ENCODE measurements at regions not wholly inside any gene's neighbourhood (a gene's known extent, or its start where the extent isn't known, plus 50 kb on each side); places are given as distances from the start of the nearest gene placed in this dataset.
"Not testable (repeated sequence)": the region's sequence is repeated elsewhere in the genome, so short reads cannot be mapped to it uniquely, and the experiment has no call there.

DNA sequence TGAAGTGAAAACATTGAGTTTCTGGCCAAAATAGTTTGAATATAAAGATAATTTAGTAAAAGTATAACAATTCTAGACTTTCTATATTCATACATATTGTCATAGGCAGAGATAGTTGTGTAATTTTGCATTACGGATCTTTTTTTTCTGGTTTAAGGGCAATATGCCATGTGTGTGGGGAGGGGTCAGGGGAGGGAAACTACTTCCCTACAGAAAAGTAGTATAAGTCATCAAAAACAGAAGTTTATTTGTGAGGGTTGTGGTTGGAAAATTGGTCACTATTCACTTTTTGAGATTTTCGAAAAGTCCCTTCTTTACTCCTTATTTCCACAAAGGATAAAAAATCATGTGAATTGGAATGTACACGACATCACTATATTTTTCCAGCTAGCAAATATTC, 288.2 kb upstream of the PREP start:
- no peak for DNase-seq (ENCODE audit: low read depth)
- TF ChIP-seq, protein P1, sequence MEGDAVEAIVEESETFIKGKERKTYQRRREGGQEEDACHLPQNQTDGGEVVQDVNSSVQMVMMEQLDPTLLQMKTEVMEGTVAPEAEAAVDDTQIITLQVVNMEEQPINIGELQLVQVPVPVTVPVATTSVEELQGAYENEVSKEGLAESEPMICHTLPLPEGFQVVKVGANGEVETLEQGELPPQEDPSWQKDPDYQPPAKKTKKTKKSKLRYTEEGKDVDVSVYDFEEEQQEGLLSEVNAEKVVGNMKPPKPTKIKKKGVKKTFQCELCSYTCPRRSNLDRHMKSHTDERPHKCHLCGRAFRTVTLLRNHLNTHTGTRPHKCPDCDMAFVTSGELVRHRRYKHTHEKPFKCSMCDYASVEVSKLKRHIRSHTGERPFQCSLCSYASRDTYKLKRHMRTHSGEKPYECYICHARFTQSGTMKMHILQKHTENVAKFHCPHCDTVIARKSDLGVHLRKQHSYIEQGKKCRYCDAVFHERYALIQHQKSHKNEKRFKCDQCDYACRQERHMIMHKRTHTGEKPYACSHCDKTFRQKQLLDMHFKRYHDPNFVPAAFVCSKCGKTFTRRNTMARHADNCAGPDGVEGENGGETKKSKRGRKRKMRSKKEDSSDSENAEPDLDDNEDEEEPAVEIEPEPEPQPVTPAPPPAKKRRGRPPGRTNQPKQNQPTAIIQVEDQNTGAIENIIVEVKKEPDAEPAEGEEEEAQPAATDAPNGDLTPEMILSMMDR (IDR thresholded peaks at IDR 0.05; ENCODE audit: low read length, missing control alignments): no peak
- no peak overlapping the region for H3K4me3 ChIP-seq (replicated peaks; ENCODE audit: low read depth, low read length)

DNA sequence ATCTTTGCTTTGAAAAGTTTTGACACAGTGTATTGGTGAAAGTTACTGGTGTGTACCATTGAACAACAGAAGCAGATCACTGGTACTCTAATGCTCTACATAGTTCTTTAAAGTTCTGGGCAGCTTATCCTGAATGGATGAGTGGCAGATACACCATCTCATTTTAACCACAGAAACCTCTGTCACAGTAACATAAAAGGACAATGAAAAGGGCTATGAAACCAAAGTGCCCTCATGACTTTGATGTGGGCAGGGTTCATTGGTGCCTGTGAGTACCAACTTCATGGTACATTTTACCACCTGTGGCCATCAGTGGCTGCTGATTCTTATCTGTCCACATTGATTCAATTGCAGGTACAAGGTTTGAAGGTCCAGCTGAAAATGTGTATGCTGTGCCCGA, 285.7 kb upstream of the PREP start:
- TF ChIP-seq, protein P1 (IDR thresholded peaks at IDR 0.05; ENCODE audit: low read length, missing control alignments): no peak
- no peak for DNase-seq (ENCODE audit: low read depth)
- H3K4me3 ChIP-seq (replicated peaks; ENCODE audit: low read depth, low read length): no peak overlapping the region

DNA sequence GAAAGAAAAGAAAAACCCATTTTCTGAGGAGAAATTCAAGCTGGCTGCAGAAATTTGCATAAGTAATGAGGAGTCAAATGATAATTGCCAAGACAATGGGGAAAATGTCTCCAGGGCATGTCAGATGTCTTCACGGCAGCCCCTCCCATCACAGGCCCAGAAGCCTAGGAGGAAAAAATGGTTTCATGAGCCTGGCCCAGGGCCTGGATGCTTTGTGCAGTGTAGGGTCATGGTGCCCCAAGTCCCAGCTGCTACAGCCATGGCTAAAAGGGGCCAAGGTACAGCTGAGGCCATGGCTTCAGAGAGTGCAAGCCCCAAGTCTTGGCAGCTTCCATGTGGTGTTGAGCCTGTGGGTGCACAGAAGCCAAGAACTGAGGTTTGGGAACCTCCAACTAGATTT, 283.9 kb upstream of the PREP start:
- not testable (repeated sequence) for DNase-seq (ENCODE audit: low read depth); H3K4me3 ChIP-seq (replicated peaks; ENCODE audit: low read depth, low read length)

DNA sequence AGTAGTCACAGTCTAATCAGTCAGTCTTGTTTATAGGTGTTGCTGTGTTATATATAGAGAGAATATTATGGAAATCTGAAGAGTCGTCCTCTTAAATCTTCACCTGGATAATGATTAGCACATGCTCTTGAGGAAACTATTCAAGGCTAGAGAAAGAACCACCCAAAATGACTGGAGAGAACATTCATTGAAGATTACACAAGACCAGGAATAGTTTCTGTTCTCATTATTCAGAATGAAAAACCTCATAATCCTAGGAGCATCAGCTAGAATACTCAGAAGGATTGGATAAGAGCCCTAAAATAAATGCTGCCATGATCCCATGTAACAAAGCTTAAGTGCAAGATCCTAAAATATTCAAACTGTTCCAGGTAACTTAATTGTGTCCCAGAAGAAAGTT, 278.2 kb upstream of the PREP start:
- TF ChIP-seq, protein P1 (IDR thresholded peaks at IDR 0.05; ENCODE audit: low read length, missing control alignments): no peak
- H3K4me3 ChIP-seq (replicated peaks; ENCODE audit: low read depth, low read length): no peak overlapping the region
- no peak for DNase-seq (ENCODE audit: low read depth)

DNA sequence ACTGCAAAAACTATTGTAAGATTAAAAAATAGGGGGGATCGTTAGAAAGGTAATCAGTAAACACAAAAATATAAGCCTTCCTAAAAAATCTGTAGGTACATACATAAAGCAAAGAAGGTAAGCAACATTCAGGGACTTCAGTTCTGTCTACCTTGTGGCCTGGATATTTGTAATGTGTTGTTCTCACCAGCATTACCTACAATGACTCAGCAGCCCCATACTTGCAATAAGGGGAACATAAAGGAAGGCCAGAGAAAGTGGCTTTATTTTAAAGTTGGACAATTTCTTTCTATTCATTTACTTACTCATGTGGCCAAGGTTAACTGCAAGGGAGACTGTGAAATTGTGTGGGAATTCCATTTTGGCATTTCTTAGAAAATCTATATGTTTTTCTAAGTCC, 277.2 kb upstream of the PREP start:
- DNase-seq (ENCODE audit: low read depth): no peak
- TF ChIP-seq, protein P1 (IDR thresholded peaks at IDR 0.05; ENCODE audit: low read length, missing control alignments): no peak
- no peak overlapping the region for H3K4me3 ChIP-seq (replicated peaks; ENCODE audit: low read depth, low read length)

DNA sequence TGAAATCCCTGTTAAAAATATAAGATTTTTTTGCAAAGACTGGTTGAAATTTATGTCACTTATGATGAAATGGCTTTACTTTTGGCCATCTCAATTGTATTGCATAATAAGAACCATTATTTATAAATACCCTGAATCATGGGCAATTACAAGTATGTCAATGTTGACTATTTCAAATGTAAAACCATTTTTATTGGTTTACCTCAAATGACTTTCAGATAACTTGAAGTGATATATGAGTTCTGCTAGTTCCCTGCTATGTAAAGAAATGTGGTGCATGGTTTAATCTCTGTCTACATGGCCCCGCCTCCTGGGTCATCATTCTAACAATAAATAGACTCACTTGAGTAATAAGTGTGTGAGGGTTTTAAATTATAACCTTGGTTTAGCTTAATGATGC, 275.6 kb upstream of the PREP start:
- H3K4me3 ChIP-seq (replicated peaks; ENCODE audit: low read depth, low read length): no peak overlapping the region
- TF ChIP-seq, protein P1 (IDR thresholded peaks at IDR 0.05; ENCODE audit: low read length, missing control alignments): no peak
- no peak for DNase-seq (ENCODE audit: low read depth)

DNA sequence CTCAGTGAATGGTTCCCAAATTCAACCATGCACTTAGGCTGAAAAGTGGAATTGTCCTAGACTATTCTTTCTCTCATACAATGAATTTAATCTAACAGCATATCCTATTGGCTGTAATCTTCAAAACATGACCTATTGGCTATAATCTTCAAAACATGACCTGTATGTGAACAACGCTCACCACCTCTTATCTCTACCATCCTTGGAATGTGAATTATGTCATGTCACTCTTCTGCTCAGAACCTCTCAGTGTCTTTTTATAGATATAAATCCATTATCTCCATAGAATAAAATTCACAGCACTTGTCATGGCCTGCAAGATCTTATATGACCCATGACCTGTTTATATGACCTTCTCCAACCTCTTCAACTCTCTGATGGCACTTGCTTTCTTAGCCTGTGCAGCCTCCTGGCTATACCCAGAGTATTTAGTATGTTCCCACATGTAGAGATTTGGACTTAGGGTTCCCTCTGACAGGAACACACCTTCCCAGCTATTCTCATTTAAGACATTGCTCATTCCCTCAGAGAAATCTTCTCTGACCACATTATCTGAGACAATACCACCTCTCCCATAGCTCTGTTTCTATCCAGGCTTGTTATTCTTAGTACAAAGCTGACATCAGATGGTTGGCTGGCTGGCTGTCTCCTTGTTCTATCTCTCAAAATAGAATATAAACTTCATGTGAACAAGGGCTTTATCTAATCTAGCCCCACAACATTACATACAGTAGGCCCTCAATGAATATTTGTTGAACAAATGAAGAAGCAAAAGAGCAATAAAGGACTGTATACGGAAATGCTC, 275.0 kb upstream of the PREP start:
- H3K4me3 ChIP-seq (replicated peaks; ENCODE audit: low read depth, low read length): no peak overlapping the region
- no peak for DNase-seq (ENCODE audit: low read depth)
- TF ChIP-seq, protein P1 (IDR thresholded peaks at IDR 0.05; ENCODE audit: low read length, missing control alignments): no peak

Measured in fibroblast of pulmonary artery (primary cell).